HFFc6 (cell line): ENCODE measurements at regions not wholly inside any gene's neighbourhood (a gene's known extent, or its start where the extent isn't known, plus 50 kb on each side); places are given as distances from the start of the nearest gene placed in this dataset.
A peak's percentile ranks its signal among the peaks of the same experiment; 100 is the strongest.

Source experiments
- DNase-seq: peaks from one replicate; pipeline ENCODE4 v3.0.0-alpha.2; 2018
- H3K27ac Mint-ChIP-seq: 2 replicates; pipeline ENCODE4 v1.8.0; 2020; ENCODE audit warnings: mild to moderate bottlenecking, mixed read lengths
- H3K27me3 Mint-ChIP-seq: 2 replicates; pipeline ENCODE4 v1.8.0; 2021; ENCODE audit warnings: mild to moderate bottlenecking, moderate library complexity, mixed read lengths; ENCODE audit not compliant: insufficient read depth
- H3K36me3 Mint-ChIP-seq: 2 replicates; pipeline ENCODE4 v1.8.0; 2021; ENCODE audit warnings: low read depth, mixed read lengths
- H3K4me1 Mint-ChIP-seq: 2 replicates; pipeline ENCODE4 v1.8.0; 2020; ENCODE audit warnings: low read depth, mixed read lengths
- H3K4me3 Mint-ChIP-seq: 2 replicates; pipeline ENCODE4 v1.8.0; 2020; ENCODE audit warnings: mild to moderate bottlenecking, moderate library complexity, mixed read lengths
- H3K9me3 Mint-ChIP-seq: 2 replicates; pipeline ENCODE4 v1.8.0; 2020; ENCODE audit warnings: mild to moderate bottlenecking, mixed read lengths
- TF ChIP-seq, protein P1 (sequence below): fragments of 200-600 bp; sonication (generic); IDR thresholded peaks from 2 replicates; pipeline ENCODE4 v1.5.0; 2021; ENCODE audit warnings: antibody characterized with exemption, mild to moderate bottlenecking

DNA sequence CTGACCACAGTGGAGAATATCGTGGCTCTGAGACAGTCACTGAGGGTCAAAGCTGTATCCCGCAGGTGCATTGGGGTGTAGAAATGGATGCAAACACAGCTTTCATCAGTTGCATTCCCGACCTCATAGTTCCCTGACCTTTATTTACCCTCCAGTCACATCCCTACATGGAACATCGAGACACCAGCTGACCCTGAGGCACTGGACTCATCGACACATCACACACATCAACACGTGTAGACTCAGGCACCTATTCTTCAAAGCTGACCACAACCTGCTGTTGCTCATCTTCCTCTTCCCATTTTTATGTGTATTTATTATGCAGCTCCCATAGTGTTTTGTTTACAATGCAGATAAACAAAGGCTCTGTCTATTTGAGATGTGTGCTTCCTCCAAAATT is 396.9 kb upstream of the NRP1 start:
- Mint-ChIP-seq H3K27me3 (peaks cover 30% of the 10 kb centered on the region), H3K4me3 (no peak overlapping the region), H3K4me1 (peaks cover 7% of the 10 kb centered on the region), H3K36me3 (0 out of 2 replicates have a peak, but pooled peaks cover 5% of the 10 kb centered on the region), H3K27ac (no peak overlapping the region), H3K9me3 (0 out of 2 replicates have a peak, but pooled peaks cover 12% of the 10 kb centered on the region)
- DNase-seq: no peak
- TF ChIP-seq, protein P1, sequence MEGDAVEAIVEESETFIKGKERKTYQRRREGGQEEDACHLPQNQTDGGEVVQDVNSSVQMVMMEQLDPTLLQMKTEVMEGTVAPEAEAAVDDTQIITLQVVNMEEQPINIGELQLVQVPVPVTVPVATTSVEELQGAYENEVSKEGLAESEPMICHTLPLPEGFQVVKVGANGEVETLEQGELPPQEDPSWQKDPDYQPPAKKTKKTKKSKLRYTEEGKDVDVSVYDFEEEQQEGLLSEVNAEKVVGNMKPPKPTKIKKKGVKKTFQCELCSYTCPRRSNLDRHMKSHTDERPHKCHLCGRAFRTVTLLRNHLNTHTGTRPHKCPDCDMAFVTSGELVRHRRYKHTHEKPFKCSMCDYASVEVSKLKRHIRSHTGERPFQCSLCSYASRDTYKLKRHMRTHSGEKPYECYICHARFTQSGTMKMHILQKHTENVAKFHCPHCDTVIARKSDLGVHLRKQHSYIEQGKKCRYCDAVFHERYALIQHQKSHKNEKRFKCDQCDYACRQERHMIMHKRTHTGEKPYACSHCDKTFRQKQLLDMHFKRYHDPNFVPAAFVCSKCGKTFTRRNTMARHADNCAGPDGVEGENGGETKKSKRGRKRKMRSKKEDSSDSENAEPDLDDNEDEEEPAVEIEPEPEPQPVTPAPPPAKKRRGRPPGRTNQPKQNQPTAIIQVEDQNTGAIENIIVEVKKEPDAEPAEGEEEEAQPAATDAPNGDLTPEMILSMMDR: no peak

DNA sequence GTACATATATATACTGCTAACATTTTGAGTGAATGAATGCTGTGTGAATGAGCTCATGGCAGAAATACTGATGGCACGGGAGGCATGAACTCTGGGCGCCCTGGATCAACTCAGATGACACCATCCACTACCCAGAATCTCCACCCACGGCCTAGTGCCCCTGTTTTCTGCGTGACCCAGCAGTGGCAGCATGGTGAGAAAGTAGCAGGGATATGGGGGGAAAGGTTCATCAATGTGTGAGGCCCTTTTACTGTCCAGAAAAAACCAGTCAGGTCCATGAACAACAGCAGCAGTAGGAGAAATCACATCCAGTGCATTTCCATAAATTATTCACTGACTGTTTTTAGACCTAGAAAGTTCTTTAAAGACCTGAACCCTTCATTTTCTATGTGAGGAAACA is 391.0 kb upstream of the NRP1 start:
- no peak overlapping the region for H3K27ac Mint-ChIP-seq
- 0 out of 2 replicates have a peak, but pooled peaks cover 12% of the 10 kb centered on the region for H3K9me3 Mint-ChIP-seq
- H3K4me1 Mint-ChIP-seq: peaks cover 10% of the 10 kb centered on the region
- peaks cover 13% of the 10 kb centered on the region for H3K36me3 Mint-ChIP-seq
- DNase-seq: no peak
- H3K27me3 Mint-ChIP-seq: peaks cover 23% of the 10 kb centered on the region
- no peak overlapping the region for H3K4me3 Mint-ChIP-seq
- TF ChIP-seq, protein P1: no peak

DNA sequence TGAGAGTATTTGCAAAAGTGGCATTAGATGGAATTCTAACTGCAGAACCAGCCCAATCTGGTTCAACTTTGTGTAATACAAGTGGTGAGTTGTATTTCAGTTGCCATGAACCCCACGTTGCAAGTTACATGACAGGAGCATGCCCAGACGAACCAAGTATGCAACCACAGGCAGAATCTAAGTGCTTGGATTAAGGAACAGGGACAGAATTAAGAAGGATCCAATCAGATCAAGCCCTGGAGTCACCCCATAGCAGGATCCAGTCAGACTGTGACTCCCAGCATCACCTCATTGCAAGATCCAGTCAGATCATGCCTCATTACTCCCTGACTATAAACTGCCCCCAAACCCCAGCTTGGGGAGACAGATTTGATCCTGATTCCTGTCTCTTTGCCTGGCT is 388.7 kb upstream of the NRP1 start:
- peaks cover 10% of the 10 kb centered on the region for H3K4me1 Mint-ChIP-seq
- H3K27me3 Mint-ChIP-seq: peaks cover 6% of the 10 kb centered on the region
- TF ChIP-seq, protein P1: no peak
- H3K4me3 Mint-ChIP-seq: no peak overlapping the region
- no peak for DNase-seq
- peaks cover 6% of the 10 kb centered on the region; the same call in 1 of the 2 replicates for H3K9me3 Mint-ChIP-seq
- H3K27ac Mint-ChIP-seq: no peak overlapping the region
- H3K36me3 Mint-ChIP-seq: peaks cover 11% of the 10 kb centered on the region

DNA sequence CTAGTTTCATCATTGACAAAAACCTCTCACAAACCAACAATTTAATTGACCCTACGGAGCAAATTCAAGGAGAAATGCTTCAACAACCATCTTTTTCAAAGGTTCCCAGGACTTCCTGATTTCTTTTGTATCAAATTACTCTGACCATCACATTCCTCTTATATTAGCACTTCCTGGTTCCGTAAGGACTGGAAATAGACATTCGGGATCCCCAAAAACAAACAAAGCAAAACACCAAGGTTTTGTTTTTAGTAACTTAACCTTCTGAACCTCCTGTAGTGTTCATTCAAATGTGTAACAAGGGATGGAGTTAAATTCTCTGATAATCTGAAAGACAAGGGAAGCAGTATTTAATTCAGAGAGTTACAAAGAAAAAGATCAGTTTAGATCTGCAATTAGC is 387.6 kb upstream of the NRP1 start:
- Mint-ChIP-seq H3K4me3 (peak overlapping the region; percentile 27; the same call in 1 of the 2 replicates), H3K27me3 (peaks cover 7% of the 10 kb centered on the region), H3K27ac (no peak overlapping the region), H3K9me3 (no peaks in the 10 kb centered on the region; the same call in 1 of the 2 replicates), H3K36me3 (peaks cover 11% of the 10 kb centered on the region), H3K4me1 (peaks cover 10% of the 10 kb centered on the region)
- TF ChIP-seq, protein P1: no peak
- no peak for DNase-seq

DNA sequence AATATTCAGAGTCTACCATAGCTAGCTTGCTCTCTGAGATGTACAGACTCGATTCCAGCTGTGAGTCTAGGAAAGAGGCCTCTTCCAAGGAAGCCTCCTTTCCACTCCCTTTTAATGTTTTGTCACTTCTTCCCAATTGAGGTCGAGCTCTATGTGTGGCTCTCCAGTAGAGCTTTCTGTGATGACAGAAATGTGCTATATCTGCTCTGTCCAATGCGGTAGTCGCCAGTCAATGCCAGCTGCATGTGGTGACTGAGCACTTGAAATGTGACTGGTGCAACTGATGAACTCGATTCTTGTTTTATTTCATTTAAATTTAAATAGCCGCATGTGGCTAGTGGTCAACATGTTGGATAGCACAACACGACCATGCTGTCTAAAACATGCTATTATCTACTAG is 387.0 kb upstream of the NRP1 start:
- DNase-seq: no peak
- Mint-ChIP-seq H3K4me1 (peaks cover 10% of the 10 kb centered on the region), H3K27ac (no peak overlapping the region), H3K4me3 (no peak overlapping the region), H3K9me3 (no peaks in the 10 kb centered on the region; the same call in 1 of the 2 replicates), H3K27me3 (peaks cover 9% of the 10 kb centered on the region), H3K36me3 (peaks cover 11% of the 10 kb centered on the region)
- TF ChIP-seq, protein P1: no peak

DNA sequence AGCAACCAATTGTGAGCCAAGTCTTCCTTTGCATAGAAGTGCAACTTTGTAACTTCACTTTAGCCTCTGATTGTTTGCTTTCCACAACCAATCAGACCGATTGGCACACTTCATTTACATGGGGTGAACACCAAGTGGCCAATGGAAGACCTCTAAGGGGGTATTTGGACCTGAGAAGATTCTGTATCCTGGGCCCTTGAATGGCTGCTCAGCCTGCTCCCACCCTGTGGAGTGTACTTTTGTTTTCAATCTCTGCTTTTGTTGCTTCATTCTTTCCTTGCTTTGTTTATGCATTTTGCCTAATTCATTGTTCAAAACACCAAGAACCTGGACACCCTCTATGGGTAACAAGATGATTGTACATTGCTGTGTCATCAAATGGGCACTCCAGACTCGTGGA is 385.7 kb upstream of the NRP1 start:
- TF ChIP-seq, protein P1: no peak
- no peak for DNase-seq
- Mint-ChIP-seq H3K27me3 (peaks cover 9% of the 10 kb centered on the region), H3K4me3 (no peak overlapping the region), H3K36me3 (peaks cover 11% of the 10 kb centered on the region), H3K27ac (no peak overlapping the region), H3K4me1 (peaks cover 10% of the 10 kb centered on the region), H3K9me3 (no peaks in the 10 kb centered on the region; the same call in 1 of the 2 replicates)
